ENCODE measurements at regions not wholly inside any gene's neighbourhood (a gene's known extent, or its start where the extent isn't known, plus 50 kb on each side); places are given as distances from the start of the nearest gene placed in this dataset.

DNA sequence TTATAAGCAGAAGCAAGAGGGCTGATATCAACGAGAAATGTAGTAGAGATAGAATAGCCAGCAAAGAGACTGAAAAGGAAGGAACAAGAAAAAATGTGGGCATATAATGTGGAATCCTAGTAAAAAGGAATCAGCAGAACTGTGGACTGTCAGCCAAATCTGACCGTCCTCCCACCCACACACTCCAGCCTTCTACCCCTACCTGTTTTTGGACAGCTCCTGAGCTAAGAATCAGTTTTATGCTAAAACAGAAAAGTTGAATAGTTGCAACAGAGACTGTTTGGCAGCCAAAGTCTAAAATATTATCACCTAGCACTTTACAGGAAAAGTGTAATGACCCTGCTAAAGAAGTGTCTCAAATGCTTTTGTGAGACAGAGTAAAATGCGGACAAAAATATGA, 533.3 kb upstream of the CXADR start:
- DNase-seq (no peak), ATAC-seq (no peak)
- intact Hi-C loops (cut with DNase I, micrococcal nuclease), result no loop called here
- Histone ChIP-seq H3K4me1 (ENCODE audit: low read depth) (no peaks in the 10 kb centered on the region), H3K36me3 (ENCODE audit: low read depth) (no peaks in the 10 kb centered on the region), H3K4me3 (no peak overlapping the region), H3K9me3 (no peaks in the 10 kb centered on the region)
- TF ChIP-seq, protein P1, sequence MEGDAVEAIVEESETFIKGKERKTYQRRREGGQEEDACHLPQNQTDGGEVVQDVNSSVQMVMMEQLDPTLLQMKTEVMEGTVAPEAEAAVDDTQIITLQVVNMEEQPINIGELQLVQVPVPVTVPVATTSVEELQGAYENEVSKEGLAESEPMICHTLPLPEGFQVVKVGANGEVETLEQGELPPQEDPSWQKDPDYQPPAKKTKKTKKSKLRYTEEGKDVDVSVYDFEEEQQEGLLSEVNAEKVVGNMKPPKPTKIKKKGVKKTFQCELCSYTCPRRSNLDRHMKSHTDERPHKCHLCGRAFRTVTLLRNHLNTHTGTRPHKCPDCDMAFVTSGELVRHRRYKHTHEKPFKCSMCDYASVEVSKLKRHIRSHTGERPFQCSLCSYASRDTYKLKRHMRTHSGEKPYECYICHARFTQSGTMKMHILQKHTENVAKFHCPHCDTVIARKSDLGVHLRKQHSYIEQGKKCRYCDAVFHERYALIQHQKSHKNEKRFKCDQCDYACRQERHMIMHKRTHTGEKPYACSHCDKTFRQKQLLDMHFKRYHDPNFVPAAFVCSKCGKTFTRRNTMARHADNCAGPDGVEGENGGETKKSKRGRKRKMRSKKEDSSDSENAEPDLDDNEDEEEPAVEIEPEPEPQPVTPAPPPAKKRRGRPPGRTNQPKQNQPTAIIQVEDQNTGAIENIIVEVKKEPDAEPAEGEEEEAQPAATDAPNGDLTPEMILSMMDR (IDR thresholded peaks at IDR 0.05), result no peak

- ATAC-seq (no peak), DNase-seq (no peak)
- no peak overlapping the region for H3K4me3 ChIP-seq
- no peaks in the 10 kb centered on the region for H3K4me1 ChIP-seq (ENCODE audit: low read depth)
- intact Hi-C loops (cut with DNase I, micrococcal nuclease), result no loop called here
- no peaks in the 10 kb centered on the region for H3K9me3 ChIP-seq
- H3K36me3 ChIP-seq (ENCODE audit: low read depth), result no peaks in the 10 kb centered on the region
- TF ChIP-seq, protein P1 (IDR thresholded peaks at IDR 0.05), result no peak
Measured at GRCh38 chr21:16983420-16983819, 529.4 kb upstream of the CXADR start.

DNA sequence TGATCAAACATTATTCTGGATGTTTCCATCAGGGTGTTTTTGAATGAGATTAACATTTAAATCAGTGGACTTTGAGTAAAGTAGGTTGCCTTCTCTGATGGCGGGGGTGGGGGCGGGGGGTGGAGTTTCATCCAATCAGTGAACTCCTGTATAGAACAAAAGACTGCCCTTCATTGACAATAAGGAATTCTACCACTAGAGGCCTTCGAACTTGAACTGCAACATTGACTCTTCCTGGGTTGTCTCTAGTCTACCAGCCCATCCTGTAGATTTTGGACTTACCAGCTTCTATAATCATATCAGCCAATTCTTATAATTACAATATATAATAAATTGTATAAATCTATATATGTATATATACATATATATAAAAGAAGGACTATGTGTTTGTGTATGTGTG, 520.4 kb upstream of the CXADR start:
- Histone ChIP-seq H3K9me3 (no peaks in the 10 kb centered on the region), H3K4me1 (ENCODE audit: low read depth) (no peaks in the 10 kb centered on the region), H3K36me3 (ENCODE audit: low read depth) (no peaks in the 10 kb centered on the region), H3K4me3 (no peak overlapping the region)
- intact Hi-C loops (cut with DNase I, micrococcal nuclease), result no loop called here
- ATAC-seq (no peak), DNase-seq (no peak)
- TF ChIP-seq, protein P1 (IDR thresholded peaks at IDR 0.05), result no peak

DNA sequence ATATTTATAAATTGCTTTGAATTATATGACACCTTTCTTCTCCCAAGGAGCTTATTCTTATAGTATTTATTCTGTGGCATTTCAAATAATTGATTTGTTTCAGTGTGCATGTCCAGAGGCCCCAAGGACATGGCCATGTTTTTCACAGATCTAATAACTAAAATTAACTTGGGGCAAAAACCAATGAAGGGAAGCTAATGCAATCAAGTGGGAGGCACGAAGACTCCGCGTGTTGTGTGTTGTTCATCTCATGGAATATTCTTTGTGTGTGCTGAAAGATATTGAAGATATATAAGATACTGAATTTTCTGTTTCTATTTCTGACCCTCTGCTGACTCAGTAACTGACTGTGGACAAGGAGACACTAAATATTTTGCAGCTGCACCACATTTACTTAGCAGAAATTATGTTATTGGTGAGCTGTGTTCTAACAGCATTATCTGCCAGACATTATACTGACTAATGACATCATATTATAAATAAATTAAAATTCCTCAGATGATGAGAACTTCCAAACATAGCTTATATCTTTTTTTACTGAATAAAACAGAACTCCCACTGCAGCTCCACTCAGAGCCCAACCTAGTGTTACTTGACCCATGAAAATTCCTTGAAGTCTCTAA, 519.3 kb upstream of the CXADR start:
- TF ChIP-seq, protein P1 (IDR thresholded peaks at IDR 0.05), result no peak
- Histone ChIP-seq H3K4me1 (ENCODE audit: low read depth) (no peaks in the 10 kb centered on the region), H3K9me3 (no peaks in the 10 kb centered on the region), H3K4me3 (no peak overlapping the region), H3K36me3 (ENCODE audit: low read depth) (no peaks in the 10 kb centered on the region)
- no peak for DNase-seq
- intact Hi-C loops (cut with DNase I, micrococcal nuclease), result no loop called here
- ATAC-seq, result no peak

GRCh38 chr21:17002594-17003257, 510.1 kb upstream of the CXADR start:
- no peak for ATAC-seq
- DNase-seq, result no peak
- Histone ChIP-seq H3K4me3 (no peak overlapping the region), H3K4me1 (ENCODE audit: low read depth) (no peaks in the 10 kb centered on the region), H3K9me3 (no peaks in the 10 kb centered on the region), H3K36me3 (ENCODE audit: low read depth) (no peaks in the 10 kb centered on the region)
- intact Hi-C loops (cut with DNase I, micrococcal nuclease), result no loop called here
- TF ChIP-seq, protein P1 (IDR thresholded peaks at IDR 0.05), result no peak

Data from mucosa of descending colon (tissue), 3 donors.